ENCODE measurements at regions not wholly inside any gene's neighbourhood (a gene's known extent, or its start where the extent isn't known, plus 50 kb on each side); places are given as distances from the start of the nearest gene placed in this dataset.
A peak's percentile ranks its signal among the peaks of the same experiment; 100 is the strongest.

DNA sequence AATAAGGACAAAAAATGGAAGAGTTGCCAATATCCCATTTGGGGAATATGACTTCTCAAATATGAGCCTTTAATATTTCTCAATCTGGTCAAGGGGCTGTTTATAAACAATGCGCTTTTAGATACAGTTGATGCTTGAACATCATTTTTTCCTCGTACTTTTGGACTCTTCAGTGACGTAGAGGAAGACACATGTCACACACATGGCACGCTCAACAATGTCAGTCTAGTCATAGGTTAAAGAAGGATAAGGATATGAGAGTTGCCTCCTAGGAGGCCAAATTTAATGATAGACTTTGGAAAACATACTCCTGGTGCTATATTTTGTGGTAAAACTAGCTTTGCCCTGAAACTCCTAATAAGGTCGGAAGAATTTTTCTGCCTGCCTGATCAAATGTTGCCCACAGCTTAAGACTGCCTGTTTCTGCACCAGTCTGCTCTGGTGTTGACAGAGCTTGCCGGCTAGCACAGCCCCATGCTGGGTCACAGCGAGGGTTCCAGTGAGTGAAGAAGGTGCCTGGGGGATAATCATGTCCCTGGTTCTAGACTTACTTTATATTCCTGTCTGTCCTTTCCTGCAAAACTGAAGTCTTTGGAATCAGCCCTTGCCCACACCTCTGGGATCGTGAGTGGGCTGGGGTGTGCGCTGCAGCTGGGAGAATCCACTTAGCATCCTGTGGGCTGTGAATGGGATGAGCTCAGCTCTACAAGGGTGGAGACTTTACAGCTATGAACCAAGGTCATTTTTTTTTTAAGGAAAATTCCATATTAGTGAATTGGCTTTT is 230.8 kb upstream of the IRX4 start:
- DNase-seq (ENCODE audit: low spot score): no peak
- FAIRE-seq: no peak

- FAIRE-seq: no peak
- no peak for DNase-seq (ENCODE audit: low spot score)
Measured at GRCh38 chr5:2112173-2113025, 229.7 kb upstream of the IRX4 start.

DNA sequence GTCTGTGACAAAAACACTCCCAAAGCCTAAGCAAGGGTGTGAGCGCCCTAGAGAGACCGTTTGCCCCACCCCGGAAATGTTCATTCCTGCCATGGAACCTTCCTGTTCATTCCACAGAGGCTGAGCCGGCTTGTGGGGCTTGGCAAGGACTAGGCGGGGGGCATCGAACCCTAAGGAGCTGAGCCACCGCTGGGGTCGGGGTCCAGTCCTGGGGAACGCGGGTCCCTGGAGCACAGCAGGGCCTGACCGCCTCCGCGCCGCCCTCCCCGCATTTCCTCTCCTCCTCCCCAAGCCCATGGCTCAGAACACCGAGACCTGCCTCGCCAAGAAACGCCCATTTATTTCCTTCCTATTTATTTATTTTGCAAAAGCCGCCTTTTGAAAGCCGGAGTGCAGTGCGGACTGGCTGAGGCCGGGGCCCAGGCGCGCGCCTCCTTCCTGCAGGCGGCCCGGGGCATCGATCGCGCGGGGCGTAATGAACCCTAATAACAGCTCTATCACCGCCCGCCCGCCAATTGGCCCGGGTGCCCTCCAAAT is 228.9 kb upstream of the IRX4 start:
- FAIRE-seq: no peak

DNA sequence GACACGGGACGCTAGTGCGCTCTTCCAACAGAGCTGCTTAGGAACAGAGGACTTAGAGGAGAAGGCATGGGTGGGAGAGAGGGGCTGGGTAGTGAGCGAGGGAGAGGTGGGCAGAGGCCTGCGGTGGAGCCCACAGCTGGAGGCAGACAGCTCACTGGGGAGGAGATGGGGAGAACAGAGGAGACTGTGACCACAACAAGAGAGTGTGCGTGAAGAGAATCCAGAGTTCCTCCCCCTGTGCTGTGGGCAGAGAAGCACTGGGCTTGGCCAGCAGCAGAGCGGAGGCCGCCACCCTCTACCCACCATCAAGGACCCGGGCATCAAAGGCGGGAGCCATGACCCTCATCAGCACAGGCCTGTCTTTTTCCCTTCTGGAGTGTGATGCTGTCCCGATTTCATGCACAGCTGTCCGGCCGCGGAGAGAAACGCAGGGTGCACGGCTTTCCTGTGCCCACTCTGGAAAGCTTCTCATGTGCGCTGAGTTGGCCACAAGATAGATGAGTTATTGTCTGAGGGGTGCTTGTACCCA is 228.3 kb upstream of the IRX4 start:
- no peak for FAIRE-seq
- DNase-seq (ENCODE audit: low spot score): no peak

More for the DNA sequence above, 228.9 kb upstream of the IRX4 start:
- no peak for DNase-seq (ENCODE audit: low spot score)

DNA sequence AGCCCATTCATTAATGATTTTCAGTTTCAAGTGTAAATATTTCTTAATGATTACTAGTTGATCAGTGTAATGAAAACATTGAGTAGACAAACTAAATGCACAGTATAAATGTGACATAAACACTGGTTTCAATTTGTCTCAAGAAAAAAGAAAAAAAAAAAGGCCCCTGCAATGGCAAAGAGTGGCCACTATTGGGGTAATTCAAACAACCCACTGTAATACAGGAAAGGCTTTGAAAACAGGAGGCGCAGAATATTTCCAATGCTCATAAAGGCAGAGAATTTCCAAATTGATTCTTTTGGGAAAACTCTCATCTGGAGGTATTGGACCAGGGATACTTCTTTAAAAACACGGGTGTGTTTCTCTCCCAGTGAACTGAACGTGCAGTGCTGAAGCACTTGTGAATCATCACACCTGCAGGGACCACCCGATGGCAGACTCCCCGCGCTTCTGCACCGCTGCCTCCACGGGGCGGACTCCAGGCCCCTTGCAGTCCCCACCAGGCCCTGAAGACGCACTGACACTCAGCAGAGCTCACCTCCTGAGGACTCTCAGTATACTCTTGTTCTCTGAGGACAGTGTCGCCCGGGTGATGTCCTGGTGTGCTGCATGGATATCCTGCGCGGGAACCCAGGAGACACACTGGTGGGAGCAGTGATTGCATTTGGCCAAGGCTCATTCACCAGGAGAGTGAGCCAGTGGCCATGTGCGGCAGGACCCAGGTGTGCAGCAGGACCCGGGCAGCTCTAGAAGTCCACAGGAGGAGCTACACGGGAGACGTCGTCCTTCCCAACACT is 227.6 kb upstream of the IRX4 start:
- DNase-seq (ENCODE audit: low spot score): no peak
- no peak for FAIRE-seq

DNA sequence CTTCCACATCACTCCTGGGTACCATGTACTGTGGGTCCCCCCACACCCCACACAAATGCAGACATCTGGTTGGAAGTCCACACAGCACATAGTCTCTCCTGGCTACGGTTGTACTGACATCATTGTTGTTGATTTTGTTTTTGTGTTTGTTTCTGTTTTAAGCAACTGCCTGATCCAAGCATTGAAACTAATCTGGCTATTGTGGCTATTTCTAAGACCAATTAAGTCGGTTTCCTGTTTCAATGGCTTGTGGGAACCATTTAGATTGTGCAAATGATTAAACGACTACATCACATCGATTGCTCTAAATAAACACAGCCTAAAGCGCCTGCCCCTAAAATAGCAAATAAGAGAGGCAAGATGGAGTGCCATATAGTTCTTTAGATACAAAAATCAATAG is 226.8 kb upstream of the IRX4 start:
- no peak for FAIRE-seq

GRCh38 chr5:2106721-2107120 is 224.0 kb upstream of the IRX4 start:
- DNase-seq (ENCODE audit: low spot score): no peak
- FAIRE-seq: no peak

More for the DNA sequence above, 226.8 kb upstream of the IRX4 start:
- no peak for DNase-seq (ENCODE audit: low spot score)

GRCh38 chr5:2105141-2105540 is 222.4 kb upstream of the IRX4 start:
- DNase-seq (ENCODE audit: low spot score): no peak
- FAIRE-seq: no peak

DNA sequence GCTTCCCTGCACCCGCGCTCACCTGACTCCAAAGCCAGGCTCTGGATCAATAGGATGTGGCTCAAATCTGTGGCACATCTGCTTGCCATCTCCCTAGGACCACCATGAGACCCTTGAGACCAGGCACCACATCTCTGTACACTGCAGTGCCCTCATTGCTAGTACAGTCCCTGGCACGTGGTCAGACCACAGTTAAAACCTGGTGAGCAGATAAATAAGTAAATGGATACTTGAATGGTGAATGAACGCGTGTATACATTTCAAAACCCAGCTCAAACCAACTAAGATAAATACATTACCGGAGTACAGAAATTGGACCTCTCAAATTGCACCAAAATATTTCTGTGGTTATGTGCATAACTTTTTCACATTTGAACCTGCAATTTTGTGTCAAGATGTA is 221.2 kb upstream of the IRX4 start:
- no peak for DNase-seq (ENCODE audit: low spot score)
- FAIRE-seq: peak; percentile 23

DNA sequence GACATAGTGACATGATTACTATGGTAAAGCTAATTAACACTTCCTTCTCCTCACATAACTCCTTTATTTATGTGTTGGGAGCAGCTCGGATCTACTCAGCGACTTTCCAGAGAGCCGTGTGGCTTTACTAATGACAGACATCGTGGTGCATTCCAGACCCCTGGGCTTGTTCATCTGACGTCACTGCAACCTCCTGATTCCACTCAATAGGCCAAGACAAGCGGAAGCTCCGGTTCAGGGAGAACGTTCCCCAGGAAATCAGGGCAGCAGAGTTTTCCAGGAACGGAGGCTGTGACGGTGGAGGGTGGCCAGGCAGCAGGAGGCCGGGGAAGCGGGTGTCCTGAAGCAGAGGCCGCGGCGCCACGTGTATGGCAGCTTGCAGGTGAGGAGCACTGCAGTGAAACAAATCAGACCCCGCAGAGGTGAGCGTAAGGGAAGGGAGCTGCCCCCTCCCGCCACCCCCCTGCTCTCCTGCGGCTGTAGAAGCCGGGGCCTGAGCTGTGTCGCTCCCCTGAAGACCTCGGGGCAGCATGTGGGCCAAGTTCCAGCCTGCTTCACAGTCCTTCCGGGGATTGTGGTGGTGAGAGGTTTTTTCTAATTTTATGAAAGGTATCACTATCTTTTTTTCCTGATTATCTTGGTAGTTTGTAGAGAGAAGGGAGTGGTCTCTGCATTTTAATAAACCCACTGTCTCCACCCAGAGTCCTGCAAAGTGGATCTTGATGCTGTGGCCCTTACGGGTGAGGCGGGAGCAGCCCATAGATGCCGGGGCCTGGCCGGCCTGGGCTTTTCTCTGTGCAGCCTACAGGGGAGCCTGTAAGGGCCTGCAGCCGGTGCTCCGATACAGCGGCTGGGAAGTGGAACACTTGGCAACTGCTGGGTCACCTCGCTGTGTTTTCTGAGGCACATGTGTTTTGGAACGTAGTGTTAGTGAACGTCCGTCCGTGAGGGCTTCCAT is 220.4 kb upstream of the IRX4 start:
- DNase-seq (ENCODE audit: low spot score) (no peak), FAIRE-seq (no peak)

DNA sequence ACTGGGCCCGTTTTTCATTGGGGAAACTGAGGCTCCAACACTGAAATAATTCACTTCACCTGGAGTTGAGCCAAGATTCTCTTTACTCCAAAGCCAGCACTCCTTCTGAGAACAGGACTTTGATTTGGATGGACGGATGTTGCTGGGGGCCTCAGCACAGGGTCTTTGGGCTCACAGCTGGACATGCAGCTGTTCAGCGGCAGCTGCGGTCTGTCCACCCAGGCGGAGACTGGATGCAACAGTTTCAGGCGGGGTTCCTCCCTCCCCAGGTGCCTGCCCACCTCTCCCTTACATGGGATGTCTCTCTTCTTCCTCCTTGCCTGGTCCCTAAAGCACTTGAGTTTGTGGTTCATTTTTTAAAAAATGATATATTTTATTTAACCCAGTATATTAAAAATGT is 219.0 kb upstream of the IRX4 start:
- FAIRE-seq (no peak), DNase-seq (ENCODE audit: low spot score) (no peak)

GRCh38 chr5:2096887-2097505 is 214.3 kb upstream of the IRX4 start:
- FAIRE-seq: no peak
- DNase-seq (ENCODE audit: low spot score): no peak

- DNase-seq (ENCODE audit: low spot score) (no peak), FAIRE-seq (no peak)
Measured at GRCh38 chr5:2095011-2095410, 212.3 kb upstream of the IRX4 start.

GRCh38 chr5:2094616-2094995 is 211.9 kb upstream of the IRX4 start:
- no peak for FAIRE-seq

DNA sequence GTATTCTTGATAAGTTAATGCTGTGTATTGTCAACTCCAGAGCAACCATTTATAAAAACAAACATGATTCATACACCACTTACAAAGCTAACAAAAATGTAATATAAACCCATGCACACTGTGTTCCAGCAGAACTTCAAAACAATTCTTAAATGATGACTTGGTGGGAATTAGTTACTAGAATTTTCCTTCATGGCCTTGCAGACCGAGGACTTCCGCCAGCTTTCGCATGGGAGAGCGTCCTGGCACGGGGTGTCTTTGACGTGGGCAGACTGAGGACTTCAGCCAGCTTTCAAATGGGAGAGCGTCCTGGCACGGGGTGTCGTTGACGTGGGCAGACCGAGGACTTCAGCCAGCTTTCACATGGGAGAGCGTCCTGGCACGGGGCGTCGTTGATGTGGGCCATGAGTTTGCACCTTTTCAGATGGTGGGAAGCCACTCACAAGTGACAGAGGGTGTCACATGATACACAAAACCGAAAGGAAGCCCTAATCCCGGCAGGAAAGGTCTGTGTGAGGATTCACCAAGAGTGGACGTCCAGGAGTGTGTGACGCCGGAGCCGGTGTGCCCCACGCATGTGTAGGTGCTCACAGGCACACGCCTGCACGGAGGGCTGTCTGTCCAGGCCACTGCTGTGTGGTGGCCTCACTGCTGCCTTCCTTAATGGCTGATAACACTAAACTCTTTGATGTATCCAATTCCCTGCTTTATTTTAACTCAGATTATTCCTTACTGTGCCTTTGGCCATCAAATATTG is 211.3 kb upstream of the IRX4 start:
- peak; percentile 85 for FAIRE-seq
- DNase-seq (ENCODE audit: low spot score): no peak

More at GRCh38 chr5:2094616-2094995, 211.9 kb upstream of the IRX4 start:
- DNase-seq (ENCODE audit: low spot score): no peak

GRCh38 chr5:2091921-2092320 is 209.2 kb upstream of the IRX4 start:
- FAIRE-seq (no peak), DNase-seq (ENCODE audit: low spot score) (no peak)

GRCh38 chr5:2087980-2088379 is 205.3 kb upstream of the IRX4 start:
- FAIRE-seq (no peak), DNase-seq (ENCODE audit: low spot score) (no peak)

GRCh38 chr5:2075365-2075764 is 192.6 kb upstream of the IRX4 start:
- no peak for FAIRE-seq

DNA sequence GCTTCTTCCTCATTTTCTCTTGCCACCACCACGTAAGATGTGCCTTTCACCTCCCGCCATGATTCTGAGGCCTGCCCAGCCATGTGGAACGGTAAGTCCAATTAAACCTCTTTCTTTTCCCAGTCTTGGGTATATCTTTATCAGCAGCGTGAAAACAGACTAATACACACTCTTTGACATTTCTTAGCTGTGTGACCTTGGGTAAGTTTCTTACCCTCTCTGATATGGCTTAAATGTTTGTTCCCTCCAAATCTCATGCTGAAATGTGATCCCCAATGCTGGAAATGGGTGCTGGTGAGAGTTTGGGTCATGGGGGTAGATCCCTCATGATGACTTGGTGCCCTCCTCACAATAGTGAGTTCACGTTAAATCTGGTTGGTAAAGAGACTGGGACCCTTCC is 188.8 kb upstream of the IRX4 start:
- FAIRE-seq (no peak), DNase-seq (ENCODE audit: low spot score) (no peak)

More at GRCh38 chr5:2075365-2075764, 192.6 kb upstream of the IRX4 start:
- no peak for DNase-seq (ENCODE audit: low spot score)
